Ovary (tissue), 7 donors: ENCODE measurements at regions not wholly inside any gene's neighbourhood (a gene's known extent, or its start where the extent isn't known, plus 50 kb on each side); places are given as distances from the start of the nearest gene placed in this dataset.

ENCODE experiments used
- DNase-seq, 5 donors: peaks; one replicate each; pipeline ENCODE4 v3.0.0-alpha.2; 2019 to 2020
- H3K27ac ChIP-seq, 2 donors: fragments of 200-600 bp; one replicate each; pipeline versions ENCODE4 v1.5.1 to v1.8.0; 2019 to 2022
- H3K27me3 ChIP-seq: fragments of 200-600 bp; one replicate; pipeline ENCODE4 v1.8.0; 2022
- H3K36me3 ChIP-seq: fragments of 200-600 bp; sonication (generic); one replicate; pipeline ENCODE4 v1.5.1; 2019
- H3K4me1 ChIP-seq: one replicate; pipeline ENCODE4 v1.8.1; 2013; ENCODE audit warnings: mild to moderate bottlenecking, moderate library complexity; ENCODE audit not compliant: insufficient read depth
- H3K4me3 ChIP-seq: fragments of 200-600 bp; sonication (generic); one replicate; pipeline ENCODE4 v1.5.1; 2017
- H3K9me3 ChIP-seq, 2 donors: fragments of 200-600 bp in 1 of 2; sonication (generic) in 1 of 2; one replicate each; pipeline versions ENCODE4 v1.5.1 to v1.8.1; 2013 to 2019; ENCODE audit warnings: mild to moderate bottlenecking in 1 of 2, moderate library complexity in 1 of 2
- EP300 ChIP-seq: sonication (generic); formaldehyde crosslinking; IDR thresholded peaks from one replicate; pipeline ENCODE4 v1.6.1; 2017; ENCODE audit warnings: antibody characterized with exemption
- POLR2A ChIP-seq: fragments of 450-650 bp; IDR thresholded peaks from one replicate; pipeline ENCODE4 v1.6.1; 2017; ENCODE audit warnings: antibody characterized with exemption, mild to moderate bottlenecking, moderate library complexity
- WGBS, 3 donors: extraction: QIAGEN DNeasy Blood & Tissue Kit in 1 of 3; methylation state at CpG; one replicate each; pipeline versions ENCODE4 v1.1.5 to v1.1.7; 2013 to 2017; 5-methylcytosine and 5-hydroxymethylcytosine counted together
- intact Hi-C, 4 donors: fragments of 100-400 bp; cut with DNase I; formaldehyde crosslinking; loops; one replicate each; pipeline versions ENCODE4 v1.11.0 to v1.15.1; 2022 to 2023
- TF ChIP-seq, protein P1 (sequence below), 3 donors: fragments of 450-650 bp in 2 of 3; fragments of 200-600 bp in 1 of 3; IDR thresholded peaks; one replicate each; pipeline versions ENCODE4 v1.5.1 to v1.8.0; 2016 to 2022; ENCODE audit warnings: antibody characterized with exemption in 3 of 3, mild to moderate bottlenecking in 1 of 3
- donor health status: DM: no; HTN: no; CAD: no; lungs with moderate emphysema.
- donor health status: DM: no; HTN: no; CAD: no.
- donor health status: Bipolar disorder and iron deficiency.
- donor health status: DM: no; HTN: no; CAD: no.
- donor health status: DM: yes; HTN: yes; CAD: no.

- no peak for DNase-seq
- H3K27ac ChIP-seq, result no peak overlapping the region
- no peaks in the 10 kb centered on the region for H3K9me3 ChIP-seq
- H3K4me3 ChIP-seq, result no peak overlapping the region
- intact Hi-C loops, result no loop called here
- H3K4me1 ChIP-seq, result peaks cover 2% of the 10 kb centered on the region
- 88 to 93% (median 88%) methylated on average over 9 of the region's 9 CpGs for WGBS, 3 donors
- TF ChIP-seq, protein P1, sequence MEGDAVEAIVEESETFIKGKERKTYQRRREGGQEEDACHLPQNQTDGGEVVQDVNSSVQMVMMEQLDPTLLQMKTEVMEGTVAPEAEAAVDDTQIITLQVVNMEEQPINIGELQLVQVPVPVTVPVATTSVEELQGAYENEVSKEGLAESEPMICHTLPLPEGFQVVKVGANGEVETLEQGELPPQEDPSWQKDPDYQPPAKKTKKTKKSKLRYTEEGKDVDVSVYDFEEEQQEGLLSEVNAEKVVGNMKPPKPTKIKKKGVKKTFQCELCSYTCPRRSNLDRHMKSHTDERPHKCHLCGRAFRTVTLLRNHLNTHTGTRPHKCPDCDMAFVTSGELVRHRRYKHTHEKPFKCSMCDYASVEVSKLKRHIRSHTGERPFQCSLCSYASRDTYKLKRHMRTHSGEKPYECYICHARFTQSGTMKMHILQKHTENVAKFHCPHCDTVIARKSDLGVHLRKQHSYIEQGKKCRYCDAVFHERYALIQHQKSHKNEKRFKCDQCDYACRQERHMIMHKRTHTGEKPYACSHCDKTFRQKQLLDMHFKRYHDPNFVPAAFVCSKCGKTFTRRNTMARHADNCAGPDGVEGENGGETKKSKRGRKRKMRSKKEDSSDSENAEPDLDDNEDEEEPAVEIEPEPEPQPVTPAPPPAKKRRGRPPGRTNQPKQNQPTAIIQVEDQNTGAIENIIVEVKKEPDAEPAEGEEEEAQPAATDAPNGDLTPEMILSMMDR (IDR thresholded peaks at IDR 0.05), result no peak
- TF ChIP-seq EP300, result no peak
- no peaks in the 10 kb centered on the region for H3K36me3 ChIP-seq
- H3K27me3 ChIP-seq, result no peaks in the 10 kb centered on the region
These were observed 71.0 kb upstream of the TBCA start for GRCh38 chr5:77847129-77847460.

GRCh38 chr5:77846422-77847128, 70.4 kb upstream of the TBCA start:
- no peak for DNase-seq
- no peak overlapping the region for H3K27ac ChIP-seq
- no peaks in the 10 kb centered on the region for H3K36me3 ChIP-seq
- peaks cover 2% of the 10 kb centered on the region for H3K4me1 ChIP-seq
- H3K27me3 ChIP-seq, result no peaks in the 10 kb centered on the region
- H3K4me3 ChIP-seq, result no peak overlapping the region
- 81 to 89% (median 88%) methylated on average over 29 of the region's 29 CpGs for WGBS, 3 donors
- TF ChIP-seq, protein P1 (IDR thresholded peaks at IDR 0.05), result no peak
- TF ChIP-seq POLR2A (no peak), EP300 (no peak)
- H3K9me3 ChIP-seq, result no peaks in the 10 kb centered on the region
- intact Hi-C loops, result no loop called here

GRCh38 chr5:77845324-77845646, 69.1 kb upstream of the TBCA start:
- 85 to 95% (median 88%) methylated on average over 5 of the region's 5 CpGs for WGBS, 3 donors
- Histone ChIP-seq H3K27ac (no peak overlapping the region), H3K36me3 (no peaks in the 10 kb centered on the region), H3K4me1 (no peaks in the 10 kb centered on the region), H3K9me3 (no peaks in the 10 kb centered on the region), H3K27me3 (no peaks in the 10 kb centered on the region), H3K4me3 (peak overlapping the region; percentile 44)
- TF ChIP-seq EP300, result no peak
- TF ChIP-seq, protein P1 (IDR thresholded peaks at IDR 0.05), result no peak
- TF ChIP-seq POLR2A, result no peak
- no peak for DNase-seq
- intact Hi-C loops, result no loop called here

DNA sequence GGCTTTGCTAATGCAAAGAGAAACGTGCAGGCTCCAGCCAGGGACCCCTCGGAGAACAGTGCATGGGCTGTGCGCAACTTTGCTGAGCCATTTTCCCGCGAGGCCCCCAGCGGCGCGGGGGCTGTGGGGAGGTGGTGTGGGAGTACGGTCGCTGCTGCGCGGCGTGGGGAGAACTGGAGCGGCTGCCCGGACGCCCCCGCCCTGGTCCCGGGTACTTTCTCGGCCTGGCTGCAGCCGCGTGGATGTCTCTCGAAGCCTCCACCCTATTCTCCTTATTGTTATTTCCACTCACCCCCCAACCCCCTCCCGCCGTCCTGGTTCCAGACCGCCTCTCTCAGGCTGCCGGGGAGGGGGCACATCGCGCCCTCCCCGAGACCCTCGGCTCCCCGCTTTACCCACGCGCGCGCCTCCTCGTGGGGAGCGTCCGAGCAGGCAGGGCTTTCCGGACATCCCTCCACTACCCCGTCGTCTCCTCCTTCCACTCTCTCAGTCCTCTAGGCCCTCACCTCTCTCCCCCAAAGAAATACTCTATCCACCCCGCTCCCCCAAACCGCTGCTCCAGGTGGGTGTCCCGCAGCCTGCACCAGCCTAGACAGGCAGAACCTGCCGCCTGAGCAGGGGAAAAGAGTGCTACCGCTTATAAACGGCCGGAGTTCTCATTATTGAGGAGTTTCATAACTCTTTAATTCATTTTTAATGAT, 68.6 kb upstream of the TBCA start:
- Histone ChIP-seq H3K27me3 (no peaks in the 10 kb centered on the region), H3K36me3 (no peaks in the 10 kb centered on the region), H3K4me1 (no peaks in the 10 kb centered on the region), H3K27ac (no peak overlapping the region), H3K4me3 (peak overlapping the region; percentile 44), H3K9me3 (no peaks in the 10 kb centered on the region)
- no peak for TF ChIP-seq POLR2A
- TF ChIP-seq, protein P1 (IDR thresholded peaks at IDR 0.05), result peak in 1 of 3 donors; percentile 22
- 6 to 7% (median 6%) methylated on average over 48 of the region's 48 CpGs for WGBS, 3 donors
- peak in 3 of 5 donors; percentile 22 to 39 (median 31) for DNase-seq
- intact Hi-C loops, result no loop called here
